GM12874 (cell line): ENCODE measurements at regions not wholly inside any gene's neighbourhood (a gene's known extent, or its start where the extent isn't known, plus 50 kb on each side); places are given as distances from the start of the nearest gene placed in this dataset.
A peak's percentile ranks its signal among the peaks of the same experiment; 100 is the strongest.

Experiments used
- CTCF ChIP-seq: IDR thresholded peaks from 2 replicates; pipeline ENCODE4 v1.5.1; 2011; ENCODE audit warnings: low read depth, mild to moderate bottlenecking, control low read depth, low read length, moderate library complexity; ENCODE audit not compliant: insufficient read depth

DNA sequence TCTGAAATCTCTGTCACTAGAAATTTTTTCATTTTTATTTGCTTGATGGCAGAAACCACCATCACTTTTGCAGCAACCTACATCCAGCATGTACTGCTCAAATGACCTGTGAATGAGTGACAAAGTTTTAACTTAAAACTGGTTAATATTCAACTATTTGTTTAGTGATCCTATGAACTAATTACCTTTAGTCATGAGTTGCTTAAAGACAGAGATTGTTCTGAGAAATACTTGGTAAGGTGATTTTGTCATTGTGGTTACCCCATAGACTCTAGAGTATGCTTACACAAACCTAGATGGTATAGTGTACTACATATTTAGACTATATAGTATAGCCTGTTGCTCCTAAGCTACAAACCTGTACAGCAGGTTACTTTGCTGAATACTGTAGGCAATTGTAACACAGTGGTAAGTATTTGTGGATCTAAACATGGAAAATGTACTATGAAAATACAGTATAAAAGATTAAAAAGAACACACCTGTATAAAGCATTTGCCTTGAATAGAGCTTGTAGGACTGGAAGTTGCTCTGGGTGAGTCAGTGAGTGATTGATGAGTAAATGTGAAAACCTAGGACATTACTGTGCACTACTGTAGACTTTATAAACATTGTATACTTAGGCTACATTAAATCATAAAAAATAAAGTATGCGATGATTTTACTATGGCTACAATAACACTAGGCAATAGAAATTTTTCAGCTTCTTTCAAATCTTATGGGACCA lies 256.6 kb upstream of the PPFIA2 start:
- TF ChIP-seq CTCF: no peak

GRCh38 chr12:82012176-82012575 lies 253.0 kb upstream of the PPFIA2 start:
- no peak for TF ChIP-seq CTCF

- no peak for TF ChIP-seq CTCF
Observed at GRCh38 chr12:82009524-82009923, 250.4 kb upstream of the PPFIA2 start.

DNA sequence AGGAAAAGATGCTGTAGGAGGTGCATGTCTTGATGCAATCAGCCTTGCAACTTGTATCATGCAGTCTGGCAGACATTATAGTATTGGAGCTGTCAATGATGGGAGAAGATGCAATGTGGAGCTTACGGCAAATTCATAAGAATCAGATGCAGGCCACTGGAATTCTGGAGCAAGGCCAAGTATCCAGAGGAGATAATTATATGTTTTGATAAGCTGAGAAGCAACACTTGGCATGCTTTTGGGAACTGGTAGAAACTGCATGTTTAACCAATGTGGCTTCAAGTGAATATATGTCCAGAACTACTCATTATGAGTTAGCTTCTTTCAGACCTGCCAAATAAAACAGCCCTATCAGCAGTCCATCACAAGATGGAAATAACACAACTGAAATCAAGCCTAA lies 249.1 kb upstream of the PPFIA2 start:
- TF ChIP-seq CTCF: no peak

GRCh38 chr12:81998761-81999378 lies 239.7 kb upstream of the PPFIA2 start:
- TF ChIP-seq CTCF: no peak

GRCh38 chr12:81992461-81992860 lies 233.3 kb upstream of the PPFIA2 start:
- peak; percentile 42; the same call in 1 of the 2 replicates for TF ChIP-seq CTCF

GRCh38 chr12:81991868-81992267 lies 232.7 kb upstream of the PPFIA2 start:
- TF ChIP-seq CTCF: no peak
